CD4-positive, CD25-positive, alpha-beta regulatory T cell (primary cell): ENCODE measurements at regions not wholly inside any gene's neighbourhood (a gene's known extent, or its start where the extent isn't known, plus 50 kb on each side); places are given as distances from the start of the nearest gene placed in this dataset.
A peak's percentile ranks its signal among the peaks of the same experiment; 100 is the strongest.

Experiments
- ATAC-seq, 2 donors: fragments of 150-1000 bp; cut with Tn5 transposase; one replicate each; pipeline ENCODE4 v1.10.0; 2021; ENCODE audit warnings: low read depth in 2 of 2, moderate number of reproducible peaks in 2 of 2, moderate library complexity in 1 of 2
- DNase-seq, 3 donors: peaks; one replicate each; pipeline versions ENCODE4 v3.0.0 to v3.0.0-alpha.2; 2012 to 2022; ENCODE audit warnings: mixed read lengths in 1 of 3
- H3K27ac ChIP-seq: one replicate; pipeline ENCODE4 v1.7.0; 2013; ENCODE audit warnings: mild to moderate bottlenecking, low read length; ENCODE audit not compliant: insufficient read depth, poor library complexity, severe bottlenecking
- H3K27me3 ChIP-seq: one replicate; pipeline ENCODE4 v1.7.0; 2013; ENCODE audit warnings: low read length; ENCODE audit not compliant: control insufficient read depth, insufficient read depth
- H3K36me3 ChIP-seq: one replicate; pipeline ENCODE4 v1.7.0; 2013; ENCODE audit warnings: mild to moderate bottlenecking, low read length, moderate library complexity; ENCODE audit not compliant: control insufficient read depth, insufficient read depth
- H3K4me1 ChIP-seq: 2 replicates; pipeline ENCODE4 v1.7.0; 2013; ENCODE audit warnings: mild to moderate bottlenecking, low read length; ENCODE audit not compliant: insufficient read depth, control insufficient read depth, poor library complexity, severe bottlenecking
- H3K4me3 ChIP-seq: one replicate; pipeline ENCODE4 v1.7.0; 2013; ENCODE audit warnings: low read depth, mild to moderate bottlenecking, low read length, moderate library complexity
- H3K9me3 ChIP-seq, 2 experiments: 1 replicate in 1 of 2; 2 replicates in 1 of 2; pipeline ENCODE4 v1.7.0; 2013; ENCODE audit warnings: low read length in 2 of 2, mild to moderate bottlenecking in 1 of 2, moderate library complexity in 1 of 2; ENCODE audit not compliant: control insufficient read depth in 2 of 2
- H3K27ac Mint-ChIP-seq, 3 donors: one replicate each; pipeline ENCODE4 v1.8.0; 2020 to 2022; ENCODE audit warnings: mild to moderate bottlenecking in 3 of 3, mixed read lengths in 3 of 3, moderate library complexity in 2 of 3
- H3K27me3 Mint-ChIP-seq: one replicate; pipeline ENCODE4 v1.8.0; 2022; ENCODE audit warnings: mild to moderate bottlenecking, mixed read lengths
- H3K36me3 Mint-ChIP-seq: one replicate; pipeline ENCODE4 v1.8.0; 2020; ENCODE audit warnings: mixed read lengths
- H3K4me1 Mint-ChIP-seq, 4 donors: one replicate each; pipeline ENCODE4 v1.8.0; 2020 to 2022; ENCODE audit warnings: mixed read lengths in 4 of 4, mild to moderate bottlenecking in 1 of 4
- H3K4me3 Mint-ChIP-seq, 4 donors: one replicate each; pipeline ENCODE4 v1.8.0; 2020 to 2022; ENCODE audit warnings: mild to moderate bottlenecking in 4 of 4, mixed read lengths in 4 of 4, moderate library complexity in 3 of 4
- H3K9me3 Mint-ChIP-seq, 7 donors: one replicate each; pipeline ENCODE4 v1.8.0; 2020 to 2022; ENCODE audit warnings: mixed read lengths in 7 of 7, mild to moderate bottlenecking in 3 of 7, moderate library complexity in 2 of 7

DNA sequence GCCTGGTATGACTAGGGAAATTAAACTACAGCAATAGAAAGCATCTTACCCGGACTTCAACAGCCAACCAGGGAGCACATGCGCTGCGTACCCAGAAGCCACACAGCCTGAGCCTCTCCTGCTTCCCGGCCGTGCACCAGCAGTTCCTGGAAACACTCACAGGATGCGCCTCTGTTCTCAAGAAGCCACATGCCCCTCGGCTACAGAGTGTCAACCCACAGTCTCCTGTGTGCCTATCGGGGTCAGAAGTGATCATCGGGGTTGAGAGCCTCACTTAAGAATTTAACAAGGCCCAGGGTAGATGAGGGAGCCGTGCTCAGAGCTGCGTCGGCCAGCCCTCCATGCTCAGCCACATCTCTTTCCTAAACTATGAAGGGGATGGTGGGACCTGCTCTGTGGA lies 147.2 kb upstream of the GGTLC1 start:
- ATAC-seq: no peak
- H3K4me1 Mint-ChIP-seq: peaks cover 0 to 6% (median 2%) of the 10 kb centered on the region in 4 donors
- no peaks in the 10 kb centered on the region for H3K9me3 ChIP-seq
- H3K36me3 ChIP-seq: no peaks in the 10 kb centered on the region
- no peaks in the 10 kb centered on the region for H3K4me1 ChIP-seq
- H3K27me3 ChIP-seq: no peaks in the 10 kb centered on the region
- H3K27me3 Mint-ChIP-seq: no peaks in the 10 kb centered on the region
- H3K4me3 ChIP-seq: no peak overlapping the region
- no peaks in the 10 kb centered on the region for H3K9me3 Mint-ChIP-seq
- no peak overlapping the region for H3K4me3 Mint-ChIP-seq
- H3K36me3 Mint-ChIP-seq: no peaks in the 10 kb centered on the region
- no peak overlapping the region for H3K27ac ChIP-seq
- no peak for DNase-seq
- no peak overlapping the region for H3K27ac Mint-ChIP-seq

DNA sequence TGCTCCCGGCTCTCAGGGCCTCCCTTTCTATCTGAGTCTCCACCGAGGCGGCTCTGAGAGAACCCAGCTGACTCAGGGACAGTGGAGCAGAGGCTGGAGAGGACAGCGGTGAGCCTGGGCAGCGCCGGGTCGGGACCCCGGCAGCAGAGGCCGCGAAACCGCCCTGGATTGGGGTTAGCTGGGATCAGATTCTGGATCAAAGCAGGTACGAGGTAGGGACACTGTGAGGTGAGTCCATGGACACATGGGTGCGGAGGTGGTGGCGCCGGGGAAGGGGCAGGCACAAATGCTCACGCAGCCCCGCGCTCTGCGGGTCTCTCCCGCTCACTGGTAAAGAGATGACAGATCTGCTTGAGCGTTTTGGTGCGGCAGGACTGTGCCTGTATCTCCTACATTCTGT lies 146.4 kb upstream of the GGTLC1 start:
- no peaks in the 10 kb centered on the region for H3K9me3 ChIP-seq
- no peaks in the 10 kb centered on the region for H3K4me1 ChIP-seq
- Mint-ChIP-seq H3K4me3 (no peak overlapping the region), H3K4me1 (peaks cover 0 to 6% (median 2%) of the 10 kb centered on the region in 4 donors), H3K27me3 (no peaks in the 10 kb centered on the region), H3K9me3 (peaks cover 0 to 1% (median 0%) of the 10 kb centered on the region in 7 donors), H3K36me3 (no peaks in the 10 kb centered on the region), H3K27ac (no peak overlapping the region)
- H3K27ac ChIP-seq: no peak overlapping the region
- H3K36me3 ChIP-seq: no peaks in the 10 kb centered on the region
- H3K4me3 ChIP-seq: no peak overlapping the region
- DNase-seq (no peak), ATAC-seq (no peak)
- H3K27me3 ChIP-seq: no peaks in the 10 kb centered on the region

DNA sequence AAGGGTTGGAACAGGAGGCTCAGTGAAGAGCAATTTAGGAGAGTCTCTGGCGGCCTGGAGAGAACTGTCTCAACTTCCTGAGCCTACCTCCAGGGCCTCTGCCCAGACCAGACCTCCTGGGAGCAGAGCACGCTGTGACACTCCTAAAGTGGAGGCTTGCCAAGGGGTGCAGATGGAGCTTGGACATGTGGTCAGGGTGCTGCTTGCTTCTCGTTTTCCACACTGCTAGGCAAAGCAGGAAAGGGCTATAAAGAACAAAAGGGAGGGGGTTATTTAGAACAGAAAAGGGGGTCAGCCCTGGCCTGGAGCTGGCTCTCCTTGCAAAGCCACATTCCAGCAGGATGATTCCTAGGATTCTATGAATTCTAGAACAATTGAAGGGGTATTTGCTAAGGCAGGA lies 145.7 kb upstream of the GGTLC1 start:
- H3K9me3 ChIP-seq: no peaks in the 10 kb centered on the region
- Mint-ChIP-seq H3K27ac (no peak overlapping the region), H3K27me3 (peaks cover under 1% of the 10 kb centered on the region), H3K36me3 (no peaks in the 10 kb centered on the region), H3K9me3 (peaks cover 0 to 1% (median 0%) of the 10 kb centered on the region in 7 donors), H3K4me1 (peaks cover 0 to 6% (median 2%) of the 10 kb centered on the region in 4 donors), H3K4me3 (no peak overlapping the region)
- no peak overlapping the region for H3K4me3 ChIP-seq
- no peaks in the 10 kb centered on the region for H3K4me1 ChIP-seq
- ATAC-seq: no peak
- no peaks in the 10 kb centered on the region for H3K27me3 ChIP-seq
- H3K27ac ChIP-seq: no peak overlapping the region
- DNase-seq: no peak
- H3K36me3 ChIP-seq: no peaks in the 10 kb centered on the region

DNA sequence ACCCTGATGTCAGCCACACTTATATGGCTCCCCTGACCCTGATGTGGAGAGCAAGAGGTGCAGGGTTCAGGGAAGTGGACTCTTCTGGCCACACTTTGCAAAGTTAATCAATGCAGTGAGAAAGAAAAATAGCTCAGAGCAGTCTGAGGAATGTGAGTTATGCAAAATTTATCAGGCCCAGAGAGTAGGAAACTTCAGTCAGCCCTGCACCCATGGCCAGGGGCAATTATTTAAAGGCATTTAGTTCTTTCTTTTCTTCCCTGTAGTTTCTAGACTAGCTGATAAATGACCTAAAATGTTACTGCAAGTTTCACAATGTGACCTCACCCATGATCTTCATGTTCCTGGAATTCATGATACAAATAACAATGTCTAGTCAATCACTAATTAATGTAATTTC lies 143.7 kb upstream of the GGTLC1 start:
- Mint-ChIP-seq H3K9me3 (peaks cover 0 to 1% (median 0%) of the 10 kb centered on the region in 7 donors), H3K36me3 (no peaks in the 10 kb centered on the region), H3K27ac (no peak overlapping the region), H3K27me3 (peaks cover 4% of the 10 kb centered on the region), H3K4me3 (no peak overlapping the region), H3K4me1 (peaks cover 0 to 6% (median 2%) of the 10 kb centered on the region in 4 donors)
- Histone ChIP-seq H3K27ac (no peak overlapping the region), H3K27me3 (no peaks in the 10 kb centered on the region), H3K4me1 (no peaks in the 10 kb centered on the region), H3K4me3 (no peak overlapping the region), H3K9me3 (no peaks in the 10 kb centered on the region), H3K36me3 (no peaks in the 10 kb centered on the region)
- ATAC-seq (no peak), DNase-seq (no peak)

DNA sequence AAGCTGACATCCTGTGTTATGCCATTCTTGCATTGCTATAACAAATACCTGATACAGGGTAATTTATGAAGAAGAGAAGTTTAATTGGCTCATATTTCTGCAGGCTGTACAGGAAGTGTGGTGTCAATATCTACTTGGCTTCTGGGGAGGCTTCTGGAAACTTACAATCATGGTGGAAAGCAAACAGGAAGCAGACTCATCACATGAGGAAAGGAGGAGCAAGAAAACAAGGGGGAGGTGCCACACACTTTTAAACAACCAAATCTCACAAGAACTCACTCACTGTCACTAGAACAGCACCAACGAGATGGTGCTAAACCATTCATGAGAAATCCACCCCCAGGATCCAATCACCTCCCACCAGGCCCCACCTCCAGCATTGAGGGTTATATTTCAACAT lies 143.1 kb upstream of the GGTLC1 start:
- Histone ChIP-seq H3K4me1 (no peaks in the 10 kb centered on the region), H3K27me3 (no peaks in the 10 kb centered on the region), H3K27ac (no peak overlapping the region), H3K9me3 (no peaks in the 10 kb centered on the region), H3K4me3 (no peak overlapping the region), H3K36me3 (no peaks in the 10 kb centered on the region)
- Mint-ChIP-seq H3K9me3 (peaks cover 0 to 1% (median 0%) of the 10 kb centered on the region in 7 donors), H3K4me1 (peaks cover 0 to 6% (median 2%) of the 10 kb centered on the region in 4 donors), H3K4me3 (no peak overlapping the region), H3K36me3 (no peaks in the 10 kb centered on the region), H3K27ac (no peak overlapping the region), H3K27me3 (peaks cover 4% of the 10 kb centered on the region)
- ATAC-seq: no peak
- peak in 1 of 3 donors; percentile 32 for DNase-seq

DNA sequence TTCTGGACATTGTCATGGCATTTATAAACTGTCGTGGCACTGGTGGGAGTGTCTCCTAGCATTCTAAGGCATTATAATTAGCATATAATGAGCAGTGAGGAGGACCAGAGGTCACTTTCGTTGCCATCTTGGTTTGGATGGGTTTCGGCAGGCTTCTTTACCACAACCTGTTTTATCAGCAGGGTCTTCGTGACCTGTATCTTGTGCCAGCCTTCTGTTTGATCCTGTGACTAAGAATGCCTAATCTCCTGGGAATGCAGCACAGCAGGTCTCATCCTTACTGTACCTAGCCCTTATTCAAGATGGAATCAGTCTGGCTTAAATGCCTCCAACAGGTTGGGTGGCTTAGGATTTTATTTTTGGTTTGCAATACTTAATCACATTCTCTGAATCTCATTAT lies 142.7 kb upstream of the GGTLC1 start:
- Mint-ChIP-seq H3K4me3 (no peak overlapping the region), H3K36me3 (no peaks in the 10 kb centered on the region), H3K9me3 (peaks cover 0 to 1% (median 0%) of the 10 kb centered on the region in 7 donors), H3K4me1 (peaks cover 0 to 6% (median 2%) of the 10 kb centered on the region in 4 donors), H3K27me3 (peaks cover 4% of the 10 kb centered on the region), H3K27ac (no peak overlapping the region)
- Histone ChIP-seq H3K27ac (no peak overlapping the region), H3K36me3 (no peaks in the 10 kb centered on the region), H3K4me1 (no peaks in the 10 kb centered on the region), H3K27me3 (no peaks in the 10 kb centered on the region), H3K9me3 (no peaks in the 10 kb centered on the region), H3K4me3 (no peak overlapping the region)
- ATAC-seq: no peak
- DNase-seq: no peak

DNA sequence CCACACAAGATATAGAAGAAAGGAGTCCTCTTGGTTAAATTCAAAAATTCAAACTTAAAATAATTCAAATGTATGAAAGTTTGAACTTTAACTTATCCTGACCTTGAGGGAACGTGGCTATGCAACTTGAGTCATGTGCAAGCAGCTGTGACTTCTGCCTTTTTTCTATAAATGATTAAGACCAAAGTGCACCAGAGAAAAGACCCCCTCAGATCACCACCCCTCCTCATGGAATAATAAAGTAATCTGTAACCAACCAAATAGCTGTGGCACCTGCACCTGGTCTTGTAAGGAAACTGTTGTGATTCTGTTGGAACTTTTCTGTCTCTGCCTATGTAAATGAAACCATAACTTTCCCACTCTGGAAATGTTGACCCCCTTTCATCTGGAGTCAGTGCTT lies 141.1 kb upstream of the GGTLC1 start:
- Histone ChIP-seq H3K36me3 (no peaks in the 10 kb centered on the region), H3K4me3 (no peak overlapping the region), H3K9me3 (no peaks in the 10 kb centered on the region), H3K27ac (no peak overlapping the region), H3K4me1 (no peaks in the 10 kb centered on the region), H3K27me3 (no peaks in the 10 kb centered on the region)
- Mint-ChIP-seq H3K9me3 (peaks cover 0 to 1% (median 0%) of the 10 kb centered on the region in 7 donors), H3K27ac (no peak overlapping the region), H3K36me3 (no peaks in the 10 kb centered on the region), H3K4me1 (peaks cover 0 to 6% (median 2%) of the 10 kb centered on the region in 4 donors), H3K27me3 (peaks cover 4% of the 10 kb centered on the region), H3K4me3 (no peak overlapping the region)
- no peak for ATAC-seq
- DNase-seq: no peak

DNA sequence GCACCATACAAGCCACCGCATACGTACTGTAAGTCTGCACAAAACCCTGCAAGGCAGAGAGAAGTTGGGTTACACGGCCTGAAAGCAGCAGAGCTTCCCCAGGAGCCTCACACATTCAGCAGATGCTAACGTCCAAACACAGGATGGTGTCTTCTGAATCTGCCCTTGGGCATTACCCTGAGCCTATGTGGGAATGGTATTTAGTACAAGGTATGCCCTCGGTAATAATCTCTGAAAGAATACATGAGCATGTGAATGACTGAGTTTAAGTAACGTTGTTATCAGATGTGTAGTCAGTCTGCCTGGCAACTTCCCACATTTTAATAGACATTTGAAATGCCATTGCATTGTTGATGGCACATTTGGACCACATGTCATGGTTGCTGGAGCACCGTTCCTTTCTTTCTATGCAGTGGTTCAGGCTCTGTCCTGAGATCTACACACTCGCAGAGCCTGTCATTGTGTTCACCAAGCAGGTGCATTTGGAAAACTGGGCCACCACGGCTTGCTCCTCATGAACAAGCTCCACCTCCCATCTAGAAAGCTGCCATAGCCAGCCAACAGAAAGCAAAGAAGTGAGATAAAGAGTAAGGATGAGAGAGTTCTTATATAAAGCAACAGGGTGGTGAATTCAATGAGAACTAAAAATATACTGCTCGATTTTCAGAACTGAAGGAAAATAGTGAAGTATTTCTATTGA lies 136.5 kb upstream of the GGTLC1 start:
- Mint-ChIP-seq H3K36me3 (no peaks in the 10 kb centered on the region), H3K27ac (no peak overlapping the region), H3K4me3 (no peak overlapping the region), H3K9me3 (peaks cover 0 to 4% (median 0%) of the 10 kb centered on the region in 7 donors), H3K4me1 (peaks cover 0 to 2% (median 0%) of the 10 kb centered on the region in 4 donors), H3K27me3 (peaks cover 10% of the 10 kb centered on the region)
- DNase-seq: no peak
- H3K36me3 ChIP-seq: no peaks in the 10 kb centered on the region
- no peaks in the 10 kb centered on the region for H3K4me1 ChIP-seq
- no peak for ATAC-seq
- H3K27ac ChIP-seq: no peak overlapping the region
- H3K27me3 ChIP-seq: no peaks in the 10 kb centered on the region
- no peak overlapping the region for H3K4me3 ChIP-seq
- H3K9me3 ChIP-seq: no peaks in the 10 kb centered on the region
